Kidney (tissue), 13 donors: ENCODE measurements at regions not wholly inside any gene's neighbourhood (a gene's known extent, or its start where the extent isn't known, plus 50 kb on each side); places are given as distances from the start of the nearest gene placed in this dataset.

ENCODE experiments used
- DNase-seq, 5 donors: peaks; one replicate each; pipeline ENCODE4 v3.0.0-alpha.2; 2013 to 2020
- FAIRE-seq: peaks from 2 replicates; lab custom pipeline; 2012; peaks lifted over from hg19 to GRCh38; lab: Jason Lieb, UNC
- H3K27ac ChIP-seq, 2 donors: one replicate each; pipeline ENCODE4 v1.7.0; 2013; ENCODE audit warnings: low read depth in 2 of 2, low read length in 2 of 2, inconsistent platforms in 1 of 2
- H3K27me3 ChIP-seq: one replicate; pipeline ENCODE4 v1.7.1; 2013; ENCODE audit warnings: low read length, inconsistent platforms; ENCODE audit not compliant: control insufficient read depth, insufficient read depth
- H3K36me3 ChIP-seq, 3 donors: one replicate each; pipeline versions ENCODE4 v1.7.0 to v1.7.1; 2013; ENCODE audit warnings: low read length in 3 of 3, control low read depth in 1 of 3, inconsistent platforms in 1 of 3; ENCODE audit not compliant: insufficient read depth in 3 of 3, control insufficient read depth in 2 of 3
- H3K4me1 ChIP-seq, 3 donors: one replicate each; pipeline versions ENCODE4 v1.7.0 to v1.7.1; 2013; ENCODE audit warnings: low read length in 3 of 3, inconsistent platforms in 1 of 3, low read depth in 1 of 3; ENCODE audit not compliant: control insufficient read depth in 2 of 3, insufficient read depth in 2 of 3
- H3K4me3 ChIP-seq, 3 donors: one replicate each; pipeline versions ENCODE4 v1.7.0 to v1.8.1; 2013; ENCODE audit warnings: low read length in 3 of 3, control low read depth in 1 of 3, inconsistent platforms in 1 of 3
- H3K9ac ChIP-seq, 3 donors: one replicate each; pipeline versions ENCODE4 v1.7.0 to v1.7.1; 2013; ENCODE audit warnings: low read length in 3 of 3, control low read depth in 1 of 3, inconsistent platforms in 1 of 3
- H3K9me3 ChIP-seq, 3 donors: one replicate each; pipeline versions ENCODE4 v1.7.0 to v1.7.1; 2013; ENCODE audit warnings: low read length in 3 of 3, control low read depth in 1 of 3, inconsistent platforms in 1 of 3; ENCODE audit not compliant: control insufficient read depth in 2 of 3, insufficient read depth in 1 of 3
- intact Hi-C: fragments of 100-400 bp; cut with DNase I; formaldehyde crosslinking; loops from one replicate; pipeline ENCODE4 v1.11.1; 2022
- TF ChIP-seq, protein P1 (sequence below): IDR thresholded peaks from 3 replicates; pipeline ENCODE4 v1.5.1; 2012; ENCODE audit warnings: mild to moderate bottlenecking, moderate library complexity, borderline replicate concordance; ENCODE audit not compliant: insufficient read depth; ENCODE audit errors: extremely low read depth
- donor health status: control.
- donor health status: control.
- donor health status: control.
- donor health status: control.
- donor health status: control.
- donor health status: DM: yes; HTN: yes; CAD: no.
- donor health status: Normal renal cell carcinoma (clear cell type).

DNA sequence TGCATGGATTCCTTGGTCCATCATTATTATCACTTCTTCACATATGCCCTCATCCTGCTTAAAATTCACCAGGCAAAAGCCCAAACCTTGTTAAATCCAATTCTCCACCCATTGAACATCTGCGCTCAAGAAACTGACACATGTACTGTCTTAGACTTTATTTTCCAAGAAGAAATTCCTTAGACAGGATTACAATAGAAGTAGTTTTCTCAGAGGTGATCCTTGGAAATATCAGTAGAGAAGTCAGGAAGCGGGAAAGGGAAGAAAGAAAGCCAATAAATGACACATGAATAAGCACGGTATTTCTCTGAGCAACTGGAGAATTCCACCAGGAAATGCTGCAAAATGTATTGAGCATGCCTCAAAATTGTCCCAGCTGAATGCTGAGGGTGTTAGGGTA lies 90.2 kb downstream of the FOXD1 start:
- H3K9ac ChIP-seq, result no peak overlapping the region
- no peak for FAIRE-seq
- no peaks in the 10 kb centered on the region for H3K9me3 ChIP-seq
- no peaks in the 10 kb centered on the region for H3K27me3 ChIP-seq
- intact Hi-C loops, result no loop called here
- no peak for DNase-seq
- H3K36me3 ChIP-seq, result no peaks in the 10 kb centered on the region
- H3K4me1 ChIP-seq, result no peaks in the 10 kb centered on the region
- H3K4me3 ChIP-seq, result no peak overlapping the region
- no peak overlapping the region for H3K27ac ChIP-seq
- TF ChIP-seq, protein P1, sequence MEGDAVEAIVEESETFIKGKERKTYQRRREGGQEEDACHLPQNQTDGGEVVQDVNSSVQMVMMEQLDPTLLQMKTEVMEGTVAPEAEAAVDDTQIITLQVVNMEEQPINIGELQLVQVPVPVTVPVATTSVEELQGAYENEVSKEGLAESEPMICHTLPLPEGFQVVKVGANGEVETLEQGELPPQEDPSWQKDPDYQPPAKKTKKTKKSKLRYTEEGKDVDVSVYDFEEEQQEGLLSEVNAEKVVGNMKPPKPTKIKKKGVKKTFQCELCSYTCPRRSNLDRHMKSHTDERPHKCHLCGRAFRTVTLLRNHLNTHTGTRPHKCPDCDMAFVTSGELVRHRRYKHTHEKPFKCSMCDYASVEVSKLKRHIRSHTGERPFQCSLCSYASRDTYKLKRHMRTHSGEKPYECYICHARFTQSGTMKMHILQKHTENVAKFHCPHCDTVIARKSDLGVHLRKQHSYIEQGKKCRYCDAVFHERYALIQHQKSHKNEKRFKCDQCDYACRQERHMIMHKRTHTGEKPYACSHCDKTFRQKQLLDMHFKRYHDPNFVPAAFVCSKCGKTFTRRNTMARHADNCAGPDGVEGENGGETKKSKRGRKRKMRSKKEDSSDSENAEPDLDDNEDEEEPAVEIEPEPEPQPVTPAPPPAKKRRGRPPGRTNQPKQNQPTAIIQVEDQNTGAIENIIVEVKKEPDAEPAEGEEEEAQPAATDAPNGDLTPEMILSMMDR, result no peak

DNA sequence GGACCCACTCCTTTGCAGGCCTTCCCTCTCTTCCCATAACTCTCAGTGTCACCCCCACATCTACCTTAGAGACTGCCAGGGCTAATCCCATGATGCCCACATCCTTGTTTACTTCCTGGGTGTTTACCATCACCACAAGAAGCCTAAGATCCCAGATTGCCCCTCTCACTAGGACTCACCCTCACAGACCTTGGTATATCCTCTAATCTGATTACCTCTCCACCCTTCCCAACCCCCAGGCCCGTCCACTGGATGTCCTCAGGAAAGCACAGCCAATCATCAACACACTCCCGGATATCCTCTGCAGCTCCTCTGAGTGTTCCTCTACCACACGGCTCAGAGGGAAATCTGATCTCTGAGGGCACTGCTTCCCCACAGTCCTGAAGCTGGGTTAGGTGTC lies 91.0 kb downstream of the FOXD1 start:
- TF ChIP-seq, protein P1, result no peak
- no peaks in the 10 kb centered on the region for H3K36me3 ChIP-seq
- no peak overlapping the region for H3K9ac ChIP-seq
- no peaks in the 10 kb centered on the region for H3K27me3 ChIP-seq
- no peak overlapping the region for H3K27ac ChIP-seq
- intact Hi-C loops, result no loop called here
- no peaks in the 10 kb centered on the region for H3K4me1 ChIP-seq
- no peaks in the 10 kb centered on the region for H3K9me3 ChIP-seq
- no peak overlapping the region for H3K4me3 ChIP-seq
- no peak for FAIRE-seq
- no peak for DNase-seq

DNA sequence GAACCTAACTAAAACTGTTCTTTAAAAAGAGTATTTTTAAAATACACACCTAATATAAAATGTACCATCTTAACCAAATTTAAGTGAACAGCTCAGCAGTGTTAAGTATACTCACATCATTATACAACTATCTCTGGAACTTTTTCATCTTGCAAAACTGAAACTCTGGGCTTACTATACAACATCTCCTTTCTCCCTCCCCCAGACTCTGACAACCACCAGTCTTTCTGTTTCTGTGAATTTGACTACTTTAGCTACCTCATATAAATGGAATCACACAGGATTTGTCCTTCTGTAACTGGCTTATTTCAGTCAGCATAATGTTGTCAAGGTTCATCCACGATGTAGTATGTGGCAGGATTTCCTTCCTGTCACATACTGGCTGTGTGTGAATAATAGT lies 93.5 kb downstream of the FOXD1 start:
- no peak overlapping the region for H3K27ac ChIP-seq
- intact Hi-C loops, result no loop called here
- H3K9me3 ChIP-seq, result no peaks in the 10 kb centered on the region
- no peaks in the 10 kb centered on the region for H3K27me3 ChIP-seq
- DNase-seq (no peak), FAIRE-seq (no peak)
- H3K36me3 ChIP-seq, result no peaks in the 10 kb centered on the region
- TF ChIP-seq, protein P1, result no peak
- no peak overlapping the region for H3K9ac ChIP-seq
- no peaks in the 10 kb centered on the region for H3K4me1 ChIP-seq
- H3K4me3 ChIP-seq, result no peak overlapping the region

DNA sequence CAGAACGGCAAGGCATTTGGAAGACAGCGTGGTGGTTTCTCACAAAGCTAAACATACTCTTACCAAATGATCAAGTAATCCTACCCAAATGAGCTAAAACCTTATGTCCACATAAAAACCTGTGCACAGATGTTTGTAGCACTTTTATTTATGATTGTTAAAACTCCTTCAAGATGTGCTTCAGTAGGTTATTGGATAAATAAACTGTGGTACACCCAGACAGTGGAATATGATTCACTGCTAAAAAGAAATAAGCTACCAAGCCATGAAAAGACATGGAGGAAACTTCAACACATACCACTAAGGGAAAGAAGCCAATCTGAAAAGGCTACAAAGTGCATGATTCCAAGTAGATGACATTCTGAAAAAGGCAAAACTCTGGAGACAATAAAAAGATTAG lies 94.2 kb downstream of the FOXD1 start:
- TF ChIP-seq, protein P1, result no peak
- FAIRE-seq, result no peak
- Histone ChIP-seq H3K9ac (no peak overlapping the region), H3K4me1 (no peaks in the 10 kb centered on the region), H3K4me3 (no peak overlapping the region), H3K27me3 (no peaks in the 10 kb centered on the region), H3K9me3 (no peaks in the 10 kb centered on the region), H3K27ac (no peak overlapping the region), H3K36me3 (no peaks in the 10 kb centered on the region)
- no peak for DNase-seq
- intact Hi-C loops, result no loop called here
